ENCODE measurements at regions not wholly inside any gene's neighbourhood (a gene's known extent, or its start where the extent isn't known, plus 50 kb on each side); places are given as distances from the start of the nearest gene placed in this dataset.

- Histone ChIP-seq H3K36me3 (ENCODE audit: control insufficient read depth in 2 of 2, extremely low read depth in 1 of 2, insufficient read depth in 2 of 2, low read length in 2 of 2) (no peaks in the 10 kb centered on the region), H3K4me1 (ENCODE audit: control insufficient read depth, extremely low read depth, insufficient read depth, low read length) (no peaks in the 10 kb centered on the region), H3K79me2 (ENCODE audit: control insufficient read depth, insufficient read depth, low read length) (no peaks in the 10 kb centered on the region), H4K20me1 (replicated peaks; ENCODE audit: control insufficient read depth, extremely low read depth, insufficient read depth, low read length) (no peaks in the 10 kb centered on the region), H3K9me3 (replicated peaks; ENCODE audit: control insufficient read depth, insufficient read depth, low read length) (no peaks in the 10 kb centered on the region), H3K27ac (ENCODE audit: insufficient read depth, low read depth, low read length) (no peak overlapping the region), H3K4me3 (replicated peaks in 1 of 3; ENCODE audit: insufficient read depth in 1 of 3, low read depth in 1 of 3, low read length in 3 of 3) (no peak overlapping the region), H3K27me3 (ENCODE audit: control insufficient read depth in 2 of 2, insufficient read depth in 2 of 2, low read length in 2 of 2) (no peaks in the 10 kb centered on the region), H2AFZ (ENCODE audit: low read depth, low read length) (no peak overlapping the region), H3K9ac (replicated peaks; ENCODE audit: extremely low read depth, insufficient read depth, low read length) (no peak overlapping the region), H3K4me2 (ENCODE audit: insufficient read depth, low read length) (no peak overlapping the region), H3K9me1 (replicated peaks; ENCODE audit: control insufficient read depth, extremely low read depth, insufficient read depth, low read length) (no peaks in the 10 kb centered on the region)
- intact Hi-C loops (cut with micrococcal nuclease) (no loop called here), dilution Hi-C loops (cut with MboI; ENCODE audit: extremely low pct_ligation_motif_present, low sequenced_read_pairs) (no loop called here)
- ChIA-PET POLR2A (no interaction called here), CTCF (interaction anchor here (1.1 to 5.1 kb wide), 4 partner anchors 10 to 255 kb away, joined by 3 to 407 read pairs (median 7); no protein-coding TSS in a partner anchor)
- TF ChIP-seq MYC (IDR thresholded peaks at IDR 0.05; ENCODE audit: low read depth, low read length) (no peak), JUN (IDR thresholded peaks at IDR 0.05; ENCODE audit: borderline replicate concordance, insufficient read depth, insufficient read length, low read depth) (no peak), EZH2 (IDR thresholded peaks at IDR 0.05; ENCODE audit: borderline replicate concordance, low read depth, low read length, severe bottlenecking) (no peak), GATA2 (IDR thresholded peaks at IDR 0.05; ENCODE audit: insufficient read depth, insufficient read length, low read depth, low read length) (no peak), FOS (IDR thresholded peaks at IDR 0.05; ENCODE audit: borderline replicate concordance, insufficient read depth, low read length) (no peak), POLR2A (IDR thresholded peaks at IDR 0.05; ENCODE audit: low read depth, low read length) (no peak), CTCF (IDR thresholded peaks at IDR 0.05; ENCODE audit: extremely low read depth in 1 of 2, insufficient read depth in 1 of 2, low read depth in 1 of 2, low read length in 2 of 2) (no peak), MAX (IDR thresholded peaks at IDR 0.05; ENCODE audit: insufficient read depth, insufficient read length) (no peak)
- no TSS peak for BruUV-seq (replicated peaks)
- FAIRE-seq (no peak), DNase-seq (ENCODE audit: low read depth, low spot score) (no peak)
Observed at GRCh38 chr14:34094384-34094783, 143.5 kb upstream of the EGLN3 start.

All from endothelial cell of umbilical vein (primary cell).